ENCODE measurements at regions not wholly inside any gene's neighbourhood (a gene's known extent, or its start where the extent isn't known, plus 50 kb on each side); places are given as distances from the start of the nearest gene placed in this dataset.
"Not testable (repeated sequence)": the region's sequence is repeated elsewhere in the genome, so short reads cannot be mapped to it uniquely, and the experiment has no call there.

- Histone ChIP-seq H2AFZ (ENCODE audit: low read depth, low read length) (no peak overlapping the region), H3F3A (ENCODE audit: insufficient read depth, low read length, poor library complexity, severe bottlenecking) (no peaks in the 10 kb centered on the region), H3K9ac (ENCODE audit: low read length) (no peak overlapping the region), H3K36me3 (ENCODE audit: insufficient read depth, low read length) (no peaks in the 10 kb centered on the region), H3K4me2 (ENCODE audit: low read length) (no peak overlapping the region), H4K20me1 (ENCODE audit: insufficient read depth) (no peaks in the 10 kb centered on the region), H3K9me3 (ENCODE audit: low read length) (no peaks in the 10 kb centered on the region), H3K4me3 (ENCODE audit: low read length) (no peak overlapping the region), H3K79me2 (replicated peaks; ENCODE audit: insufficient read depth, low read length) (no peaks in the 10 kb centered on the region), H3K27ac (ENCODE audit: low read length) (no peak overlapping the region), H3K9me2 (ENCODE audit: insufficient read depth, low read length) (no peaks in the 10 kb centered on the region), H3K27me3 (ENCODE audit: insufficient read depth, low read depth, low read length) (no peaks in the 10 kb centered on the region)
- TF ChIP-seq REST (IDR thresholded peaks at IDR 0.05; ENCODE audit: borderline replicate concordance) (no peak), POLR2AphosphoS5 (IDR thresholded peaks at IDR 0.05) (no peak), CTCF (IDR thresholded peaks at IDR 0.05; ENCODE audit: poor library complexity, severe bottlenecking) (no peak)
Observed at GRCh38 chr10:55929291-55929690, 431.8 kb downstream of the ZWINT start.

- peak overlapping the region; percentile 3 for H3K4me2 ChIP-seq (ENCODE audit: low read length)
- peak overlapping the region; percentile 60 for H3K4me3 ChIP-seq (ENCODE audit: low read length)
- not testable (repeated sequence) for H4K20me1 ChIP-seq (ENCODE audit: insufficient read depth); H2AFZ ChIP-seq (ENCODE audit: low read depth, low read length); H3K79me2 ChIP-seq (replicated peaks; ENCODE audit: insufficient read depth, low read length); H3K27ac ChIP-seq (ENCODE audit: low read length); H3F3A ChIP-seq (ENCODE audit: insufficient read depth, low read length, poor library complexity, severe bottlenecking); H3K27me3 ChIP-seq (ENCODE audit: insufficient read depth, low read depth, low read length); H3K9me2 ChIP-seq (ENCODE audit: insufficient read depth, low read length); H3K9me3 ChIP-seq (ENCODE audit: low read length); H3K36me3 ChIP-seq (ENCODE audit: insufficient read depth, low read length)
- peak overlapping the region; percentile 21 for H3K9ac ChIP-seq (ENCODE audit: low read length)
Observed at GRCh38 chr10:55899472-55900147, 461.4 kb downstream of the ZWINT start.

- Histone ChIP-seq H4K20me1 (ENCODE audit: insufficient read depth) (no peaks in the 10 kb centered on the region), H3K27ac (ENCODE audit: low read length) (no peak overlapping the region), H3K9me2 (ENCODE audit: insufficient read depth, low read length) (no peaks in the 10 kb centered on the region), H3K79me2 (replicated peaks; ENCODE audit: insufficient read depth, low read length) (no peaks in the 10 kb centered on the region), H3K36me3 (ENCODE audit: insufficient read depth, low read length) (no peaks in the 10 kb centered on the region), H3K27me3 (ENCODE audit: insufficient read depth, low read depth, low read length) (no peaks in the 10 kb centered on the region), H3K9me3 (ENCODE audit: low read length) (no peaks in the 10 kb centered on the region), H3K4me3 (ENCODE audit: low read length) (no peak overlapping the region), H3F3A (ENCODE audit: insufficient read depth, low read length, poor library complexity, severe bottlenecking) (no peaks in the 10 kb centered on the region), H3K4me2 (ENCODE audit: low read length) (no peak overlapping the region), H2AFZ (ENCODE audit: low read depth, low read length) (no peak overlapping the region), H3K9ac (ENCODE audit: low read length) (no peak overlapping the region)
- no peak for TF ChIP-seq CTCF (IDR thresholded peaks at IDR 0.05; ENCODE audit: poor library complexity, severe bottlenecking)
- no peak for TF ChIP-seq EZH2 (IDR thresholded peaks at IDR 0.05; ENCODE audit: borderline replicate concordance, insufficient read depth, low read length, poor library complexity, severe bottlenecking)
- TF ChIP-seq RAD21 (conservative IDR thresholded peaks at IDR 0.05): no peak
- TF ChIP-seq SMC3 (conservative IDR thresholded peaks at IDR 0.05; ENCODE audit: poor library complexity): no peak
- TF ChIP-seq EP300 (conservative IDR thresholded peaks at IDR 0.05; ENCODE audit: poor library complexity, severe bottlenecking): no peak
- no peak for TF ChIP-seq TAF1 (IDR thresholded peaks at IDR 0.05; ENCODE audit: low read depth)
- TF ChIP-seq POLR2AphosphoS5 (IDR thresholded peaks at IDR 0.05): no peak
- TF ChIP-seq MXI1 (conservative IDR thresholded peaks at IDR 0.05; ENCODE audit: poor library complexity, severe bottlenecking): no peak
- TF ChIP-seq REST (IDR thresholded peaks at IDR 0.05; ENCODE audit: borderline replicate concordance): no peak
Observed at GRCh38 chr10:55897490-55897921, 463.6 kb downstream of the ZWINT start.

All from neural cell (in vitro differentiated cells).